ENCODE measurements at regions not wholly inside any gene's neighbourhood (a gene's known extent, or its start where the extent isn't known, plus 50 kb on each side); places are given as distances from the start of the nearest gene placed in this dataset.
"Not testable (repeated sequence)": the region's sequence is repeated elsewhere in the genome, so short reads cannot be mapped to it uniquely, and the experiment has no call there.

DNA sequence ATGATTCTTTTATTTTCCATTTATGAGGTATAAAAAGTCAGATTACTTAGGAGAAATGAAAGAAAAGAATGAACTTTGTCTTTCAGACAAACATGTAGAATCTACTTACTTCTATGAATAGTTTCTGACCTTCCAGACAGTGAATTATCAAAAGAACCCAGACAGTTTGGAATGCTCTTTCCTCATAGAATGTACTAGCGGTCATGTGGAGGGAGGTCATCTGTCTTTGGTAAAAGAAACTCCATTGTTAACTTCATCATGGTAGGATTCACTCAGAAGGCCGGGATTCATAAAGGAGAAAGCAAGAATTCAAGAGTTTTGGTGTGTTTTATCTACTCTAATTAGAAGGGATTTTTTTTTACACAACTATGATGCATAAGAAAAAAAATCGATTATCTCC is 144.8 kb upstream of the ZNF804B start:
- no peak for DNase-seq (ENCODE audit: low spot score)

DNA sequence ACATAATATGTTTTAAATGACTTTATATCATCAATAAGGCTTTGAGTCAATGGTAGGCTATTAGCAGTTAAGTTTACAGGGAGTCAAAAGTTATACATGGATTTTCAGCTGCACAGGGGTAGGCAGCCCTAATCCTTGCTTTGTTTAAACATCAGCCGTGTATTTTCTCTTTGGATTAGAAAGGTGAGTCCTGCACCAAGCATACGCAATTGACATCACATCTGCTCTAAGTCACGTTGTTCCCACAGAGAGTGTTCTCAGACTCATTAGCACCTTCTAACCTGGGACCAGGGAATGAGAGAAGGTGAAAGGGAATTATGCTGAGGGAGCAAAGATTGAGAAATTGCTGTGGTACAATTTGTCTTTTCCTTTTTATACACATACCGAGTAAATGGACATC is 148.6 kb upstream of the ZNF804B start:
- DNase-seq (ENCODE audit: low spot score): no peak

DNA sequence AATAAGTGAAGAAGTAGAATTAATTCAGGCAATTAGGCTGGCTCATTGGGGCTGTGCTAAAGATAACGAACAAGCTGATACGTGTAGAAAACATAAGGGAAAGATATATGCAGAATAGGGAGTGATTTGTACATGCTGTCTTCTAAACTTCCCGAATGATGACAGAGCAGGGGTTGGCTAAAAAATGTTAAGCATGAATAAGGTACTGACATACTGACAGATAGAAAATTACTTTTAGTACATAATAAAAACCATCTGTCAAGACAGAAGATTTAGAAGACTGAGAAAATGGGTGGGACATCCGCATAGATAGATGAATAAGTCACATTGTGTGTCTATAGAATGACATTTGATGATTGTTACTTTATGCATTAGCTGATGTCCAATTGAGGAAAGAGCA is 158.8 kb upstream of the ZNF804B start:
- DNase-seq (ENCODE audit: low spot score): no peak

DNA sequence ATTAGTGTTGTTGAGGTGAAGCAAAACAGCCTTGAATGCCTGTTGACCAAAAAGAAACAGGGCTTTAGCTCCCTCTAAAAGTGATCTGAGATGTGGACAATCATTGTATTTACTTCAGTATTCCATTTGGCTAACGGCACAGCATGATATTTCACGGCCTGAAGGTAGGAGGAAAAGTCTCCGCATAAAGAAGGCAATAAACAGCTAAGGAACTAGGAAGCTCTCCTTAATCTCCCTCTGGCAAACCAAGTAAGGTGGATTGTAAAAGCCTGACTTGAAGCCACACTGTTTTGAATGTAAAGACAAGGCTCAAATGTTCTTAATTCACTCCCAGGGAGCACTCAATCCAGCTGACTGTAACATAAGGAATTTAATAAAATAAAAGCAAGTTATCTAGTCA is 160.0 kb upstream of the ZNF804B start:
- DNase-seq (ENCODE audit: low spot score): no peak

DNA sequence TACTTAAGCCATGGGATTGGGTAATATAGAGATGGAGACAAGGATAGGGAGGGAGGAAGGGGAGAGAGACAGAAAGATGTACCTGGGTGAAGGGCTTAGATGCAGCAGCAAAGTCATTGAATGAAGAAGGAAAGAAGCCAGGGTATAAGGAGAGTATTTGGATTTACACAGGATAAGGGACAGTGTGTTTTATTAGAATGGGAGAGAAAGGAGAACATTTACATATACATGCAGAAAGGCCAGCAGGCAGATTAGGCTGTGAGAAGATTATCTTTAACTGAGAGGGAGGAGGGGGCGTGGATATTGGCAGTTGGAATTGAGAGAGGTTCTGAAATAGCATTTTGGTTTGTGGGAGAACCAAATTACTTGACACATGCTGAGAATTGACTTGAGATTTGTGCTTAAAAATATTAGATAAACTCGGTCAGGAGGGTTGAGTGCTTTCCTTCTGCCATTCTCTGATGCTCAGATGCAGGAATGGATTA is 161.5 kb upstream of the ZNF804B start:
- DNase-seq (ENCODE audit: low spot score): no peak

DNA sequence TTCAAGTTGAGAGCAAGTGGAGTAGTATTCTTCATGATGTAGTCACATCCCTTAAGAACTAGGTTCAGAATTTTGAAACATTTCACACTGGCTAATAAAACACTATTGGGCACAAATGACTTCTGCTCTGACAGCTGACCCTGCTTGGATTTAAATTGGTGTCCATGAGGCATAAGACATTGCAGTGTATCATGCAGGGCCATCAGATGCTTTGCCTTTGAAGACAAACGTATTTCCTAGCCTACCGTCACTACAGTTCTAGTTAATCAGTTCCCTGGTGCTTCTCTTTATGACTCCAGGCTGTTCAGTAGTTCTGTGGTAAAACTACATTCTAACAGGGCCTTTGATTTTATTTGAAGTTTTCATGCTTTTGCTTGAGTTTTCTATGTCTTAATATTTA is 168.5 kb upstream of the ZNF804B start:
- no peak for DNase-seq (ENCODE audit: low spot score)

DNA sequence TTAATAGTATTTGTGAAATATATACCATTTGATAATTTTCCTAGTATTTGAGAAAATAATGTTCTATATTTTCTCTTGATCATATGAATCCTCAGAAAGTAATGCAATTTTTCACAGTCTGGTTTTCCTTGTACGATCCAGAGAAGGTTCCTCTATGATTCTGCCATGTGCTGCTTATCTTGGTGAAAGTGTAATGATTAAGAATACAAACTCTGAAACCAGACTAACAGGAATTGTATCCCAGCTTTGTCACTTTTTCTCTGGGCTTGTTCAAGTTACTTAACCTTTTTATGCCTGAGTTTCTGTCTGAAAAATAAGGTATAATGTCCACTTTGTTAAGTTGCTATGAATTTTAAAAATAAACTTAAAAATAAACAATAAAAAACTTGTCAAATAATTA is 169.6 kb upstream of the ZNF804B start:
- no peak for DNase-seq (ENCODE audit: low spot score)

DNA sequence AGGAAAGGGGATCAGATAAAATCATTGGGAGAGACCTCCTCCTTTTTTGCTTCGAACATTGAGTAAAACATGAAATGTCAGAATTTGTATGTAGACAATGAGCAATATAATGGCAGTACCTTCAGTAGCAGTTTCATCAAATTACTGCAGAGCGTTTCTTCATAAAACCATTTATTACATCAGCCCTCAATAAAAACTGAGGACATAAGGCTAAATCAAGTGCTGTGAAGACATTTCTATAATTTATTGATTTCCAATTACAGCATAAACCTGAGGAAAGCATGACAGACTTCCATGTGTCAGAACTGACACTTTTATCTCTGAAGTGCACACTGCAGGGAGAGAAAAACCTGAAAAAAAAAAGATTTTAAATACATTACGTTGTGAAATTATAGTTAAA is 172.6 kb upstream of the ZNF804B start:
- no peak for DNase-seq (ENCODE audit: low spot score)

DNA sequence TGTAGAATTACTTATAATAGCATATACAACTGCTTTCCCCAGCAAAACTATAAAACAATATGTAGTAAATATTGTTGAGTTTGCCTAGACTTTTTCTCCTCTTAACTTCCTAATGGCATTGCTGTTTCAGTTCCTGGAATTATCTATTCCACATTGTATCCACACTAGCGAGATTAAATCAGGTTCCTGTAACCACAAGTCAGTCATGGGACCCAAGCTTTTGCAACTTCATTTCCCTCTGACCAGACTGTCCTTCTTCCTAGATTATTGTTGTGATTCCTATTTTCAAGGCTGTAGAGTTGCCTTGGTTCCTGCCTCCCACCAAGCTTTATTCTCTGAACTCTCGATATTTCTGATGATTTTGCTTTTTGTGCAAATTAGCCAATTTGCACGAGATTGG is 173.3 kb upstream of the ZNF804B start:
- peak; percentile 11 for DNase-seq (ENCODE audit: low spot score)

DNA sequence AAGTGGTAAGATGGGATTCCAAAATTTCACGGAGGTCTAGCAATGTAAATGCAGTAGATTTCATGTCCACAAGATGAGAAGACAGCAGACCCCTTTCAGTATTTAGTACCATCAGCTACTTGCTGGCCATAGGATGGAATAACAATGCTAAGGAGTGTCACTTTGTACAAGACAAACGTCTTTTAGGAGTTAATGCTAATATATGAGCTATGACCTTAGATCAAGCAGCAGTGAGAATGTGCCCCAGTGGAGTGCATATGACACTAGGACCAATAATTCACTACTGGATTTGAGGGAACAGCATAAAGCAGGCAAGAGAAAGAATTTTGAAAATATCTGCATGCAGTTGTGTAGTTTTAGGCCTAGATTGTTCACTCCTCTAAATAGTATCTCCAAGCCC is 182.8 kb upstream of the ZNF804B start:
- no peak for DNase-seq (ENCODE audit: low spot score)

DNA sequence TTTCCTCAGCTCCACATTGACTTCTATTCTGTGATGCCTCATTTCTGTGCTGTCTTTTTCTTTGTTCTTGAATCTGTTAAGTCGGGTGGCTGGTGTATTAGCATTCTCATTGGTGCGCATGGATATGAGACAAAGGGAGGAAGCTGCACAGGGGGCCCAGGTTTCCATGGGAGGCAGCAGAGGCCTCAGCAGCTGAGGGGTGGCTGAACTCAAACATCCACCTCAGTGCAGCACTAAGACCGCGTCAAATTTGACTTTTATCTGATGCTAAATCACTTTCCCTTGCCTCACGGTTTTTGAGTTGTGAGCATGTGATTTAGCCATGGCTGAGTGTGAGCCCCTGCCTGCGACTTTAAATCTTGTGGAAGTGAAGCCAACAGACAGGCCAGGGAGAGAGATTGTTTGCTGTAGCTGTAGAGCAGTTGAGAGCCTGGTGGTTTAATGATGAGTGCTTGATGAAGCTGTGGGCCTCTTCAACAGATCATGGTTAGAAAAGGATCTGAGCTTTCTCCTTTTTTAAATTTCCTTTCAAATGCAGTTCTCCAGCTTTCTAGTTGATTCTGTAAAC is 193.3 kb upstream of the ZNF804B start:
- no peak for DNase-seq (ENCODE audit: low spot score)

DNA sequence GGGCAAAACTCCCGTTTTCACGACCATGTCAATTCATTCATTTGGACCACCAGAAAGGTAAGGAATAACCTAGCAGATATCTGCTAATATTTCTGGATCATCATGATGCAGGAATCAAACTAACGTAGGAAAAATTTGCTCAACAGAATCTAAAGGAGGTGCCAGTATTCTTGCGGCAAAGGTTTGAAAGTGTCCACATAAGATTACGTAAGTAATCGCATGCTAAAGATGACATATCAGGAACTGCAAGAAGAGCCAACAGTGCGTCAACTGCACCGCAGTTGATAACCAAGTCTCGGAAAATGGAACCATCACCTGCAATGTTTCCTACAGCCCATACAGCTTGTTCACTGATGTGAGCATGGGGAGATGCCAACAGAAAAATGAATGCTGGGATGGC is 194.1 kb upstream of the ZNF804B start:
- DNase-seq (ENCODE audit: low spot score): no peak

DNA sequence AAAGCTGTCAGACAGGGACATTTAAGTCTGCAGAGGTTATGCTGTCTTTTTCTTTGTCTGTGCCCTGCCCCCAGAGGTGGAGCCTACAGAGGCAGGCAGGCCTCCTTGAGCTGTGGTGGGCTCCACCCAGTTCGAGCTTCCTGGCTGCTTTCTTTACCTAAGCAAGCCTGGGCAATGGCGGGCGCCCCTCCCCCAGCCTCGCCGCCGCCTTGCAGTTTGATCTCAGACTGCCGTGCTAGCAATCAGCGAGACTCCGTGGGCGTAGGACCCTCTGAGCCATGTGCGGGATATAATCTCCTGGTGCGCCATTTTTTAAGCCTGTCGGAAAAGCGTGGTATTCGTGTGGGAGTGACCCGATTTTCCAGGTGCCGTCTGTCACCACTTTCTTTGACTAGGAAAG is 203.1 kb upstream of the ZNF804B start:
- not testable (repeated sequence) for DNase-seq (ENCODE audit: low spot score)

DNA sequence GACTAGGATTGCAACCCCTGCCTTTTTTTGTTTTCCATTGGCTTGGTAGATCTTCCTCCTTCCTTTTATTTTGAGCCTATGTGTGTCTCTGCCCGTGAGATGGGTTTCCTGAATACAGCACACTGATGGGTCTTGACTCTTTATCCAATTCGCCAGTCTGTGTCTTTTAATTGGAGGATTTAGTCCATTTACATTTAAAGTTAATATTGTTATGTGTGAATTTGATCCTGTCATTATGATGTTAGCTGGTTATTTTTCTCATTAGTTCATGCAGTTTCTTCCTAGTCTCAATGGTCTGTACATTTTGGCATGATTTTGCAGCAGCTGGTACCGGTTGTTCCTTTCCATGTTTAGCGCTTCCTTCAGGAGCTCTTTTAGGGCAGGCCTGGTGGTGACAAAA is 204.7 kb upstream of the ZNF804B start:
- not testable (repeated sequence) for DNase-seq (ENCODE audit: low spot score)

DNA sequence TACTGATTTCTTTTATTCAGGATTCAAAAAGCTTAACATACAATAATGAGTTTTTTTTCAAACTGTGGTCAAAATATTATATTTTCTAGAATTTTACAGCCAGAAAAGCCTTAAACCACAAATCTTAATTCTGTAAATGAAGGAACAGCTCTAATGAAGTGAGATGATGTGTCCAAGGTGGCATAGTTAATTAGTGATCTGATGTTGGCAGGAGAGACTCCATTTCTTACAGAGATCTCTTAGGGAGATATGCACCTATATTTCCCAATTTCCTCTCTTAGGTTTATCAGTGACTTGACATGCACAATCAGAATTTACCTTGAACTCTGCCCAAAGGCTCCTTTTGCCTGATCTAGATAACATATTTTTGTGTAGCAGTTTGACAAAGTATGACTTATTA is 211.1 kb upstream of the ZNF804B start:
- DNase-seq (ENCODE audit: low spot score): no peak

DNA sequence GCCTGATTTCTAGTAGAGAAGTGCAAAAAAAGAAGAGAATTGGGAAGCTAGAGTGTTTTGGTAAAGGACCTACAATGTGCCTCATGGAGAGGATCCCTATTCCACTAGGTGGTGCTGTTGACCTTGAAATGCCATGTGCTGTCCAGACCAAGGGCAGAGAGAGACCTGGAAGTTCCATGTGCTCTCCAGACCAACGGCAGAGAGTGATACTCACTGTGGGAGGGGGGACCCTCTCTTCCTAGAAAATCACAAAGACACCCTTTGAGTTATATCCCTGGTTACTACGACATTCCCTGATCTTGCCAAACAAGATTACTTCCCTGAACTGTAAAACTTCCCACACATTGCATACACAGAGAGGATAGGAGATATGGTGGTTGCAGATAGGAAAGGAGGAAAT is 212.7 kb upstream of the ZNF804B start:
- peak; percentile 21 for DNase-seq (ENCODE audit: low spot score)

DNA sequence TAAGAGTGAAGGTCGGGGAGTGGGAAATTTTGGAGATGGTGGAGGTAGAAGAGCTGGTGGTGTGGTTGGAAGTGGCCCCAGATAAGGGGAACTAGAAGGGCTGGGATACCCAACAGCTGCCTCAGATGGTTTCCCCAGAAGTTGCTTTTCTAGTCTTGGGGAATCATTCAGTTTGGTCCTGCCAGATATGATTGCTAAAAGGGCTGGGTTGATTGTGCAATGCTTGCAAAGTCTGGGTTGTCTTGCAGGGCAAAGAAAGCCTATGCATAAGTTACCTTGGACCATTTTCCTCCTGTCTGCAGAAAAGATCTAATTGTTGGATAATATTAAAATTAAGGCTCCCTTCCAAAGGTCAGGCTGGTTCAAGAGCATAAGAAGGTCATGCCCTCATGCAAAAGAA is 213.8 kb upstream of the ZNF804B start:
- no peak for DNase-seq (ENCODE audit: low spot score)

DNA sequence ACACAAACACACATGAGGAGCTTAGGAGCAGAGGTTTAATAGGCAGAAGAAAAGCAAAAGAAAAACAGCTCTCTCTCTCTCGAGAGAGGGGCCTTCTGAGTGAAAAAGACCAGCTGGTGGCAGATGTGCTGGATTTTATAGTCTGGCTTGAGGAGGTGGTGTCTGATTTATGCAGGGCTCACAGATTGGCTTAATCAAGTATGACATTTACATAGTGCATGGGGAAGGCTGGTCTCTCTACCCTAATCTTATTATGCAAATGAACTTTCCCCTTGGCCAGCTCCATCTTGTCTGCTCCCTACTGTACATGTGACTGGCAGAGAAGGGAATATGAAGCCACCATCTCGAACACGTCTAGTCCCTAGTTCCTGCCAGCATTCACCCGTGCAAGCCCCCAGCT is 219.5 kb upstream of the ZNF804B start:
- DNase-seq (ENCODE audit: low spot score): no peak

DNA sequence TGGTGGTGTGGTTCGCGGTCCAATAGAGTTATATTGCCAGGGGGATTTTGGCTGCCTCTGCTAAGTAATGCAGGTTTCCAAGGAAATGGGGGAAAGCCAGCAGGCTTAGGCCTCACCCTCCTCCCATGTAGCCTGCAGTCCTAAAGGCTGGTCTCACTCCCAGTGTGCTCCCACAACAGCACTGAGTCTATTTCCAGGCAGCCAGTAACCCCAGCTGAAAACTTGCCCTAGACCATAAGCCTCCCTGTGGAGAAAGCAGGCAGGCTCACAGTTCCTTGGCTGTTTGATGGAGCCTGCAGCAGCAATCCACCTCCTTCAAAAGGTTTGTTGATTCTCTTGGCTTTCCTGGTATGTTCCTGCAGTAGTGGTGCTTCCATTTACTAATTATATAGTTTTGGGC is 220.0 kb upstream of the ZNF804B start:
- no peak for DNase-seq (ENCODE audit: low spot score)

DNA sequence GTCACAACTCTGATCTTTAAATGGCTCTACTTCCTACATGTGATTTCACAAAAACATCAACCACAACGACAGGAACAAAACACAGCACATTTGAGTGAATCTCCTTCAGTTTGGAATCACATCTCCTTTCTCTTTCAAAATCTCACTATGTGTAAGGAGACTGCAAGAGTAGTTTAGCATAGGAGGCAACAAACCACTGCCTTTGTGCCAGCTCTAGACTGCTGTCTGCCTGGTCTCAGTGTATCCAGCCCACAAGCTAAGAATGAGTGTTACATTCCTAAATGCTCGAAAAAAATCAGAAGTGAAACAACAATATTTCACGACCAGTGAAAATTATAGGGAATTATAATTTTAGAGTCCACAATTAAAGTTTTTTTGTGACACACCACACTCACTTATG is 217.0 kb upstream of the STEAP4 start:
- DNase-seq (ENCODE audit: low spot score): no peak

DNA sequence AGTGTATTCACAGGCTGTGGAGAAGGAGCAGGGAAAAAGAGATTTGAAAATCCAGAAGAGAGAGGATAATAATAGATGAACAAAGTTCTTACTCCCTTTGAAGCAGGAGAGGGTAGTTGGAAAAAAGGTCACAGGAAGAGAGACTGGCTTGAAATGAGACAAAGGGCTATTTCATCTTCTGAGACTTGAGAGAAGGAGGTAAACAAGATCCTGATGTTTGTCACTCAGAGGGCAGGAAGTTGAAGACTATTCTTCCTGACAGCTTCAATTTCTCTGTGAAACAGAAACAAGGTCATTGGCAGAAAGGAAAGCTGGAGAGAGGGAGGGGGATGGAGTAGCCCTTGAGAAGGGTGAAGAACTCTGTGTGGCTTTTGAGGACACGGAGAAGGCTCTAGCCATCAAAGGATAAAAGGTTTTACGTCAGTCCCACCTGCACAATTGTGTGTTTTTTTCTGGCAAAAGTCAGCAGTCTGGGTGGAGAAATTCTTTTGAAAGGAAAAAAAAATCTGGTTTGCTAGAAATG is 216.1 kb upstream of the STEAP4 start:
- DNase-seq (ENCODE audit: low spot score): no peak

DNA sequence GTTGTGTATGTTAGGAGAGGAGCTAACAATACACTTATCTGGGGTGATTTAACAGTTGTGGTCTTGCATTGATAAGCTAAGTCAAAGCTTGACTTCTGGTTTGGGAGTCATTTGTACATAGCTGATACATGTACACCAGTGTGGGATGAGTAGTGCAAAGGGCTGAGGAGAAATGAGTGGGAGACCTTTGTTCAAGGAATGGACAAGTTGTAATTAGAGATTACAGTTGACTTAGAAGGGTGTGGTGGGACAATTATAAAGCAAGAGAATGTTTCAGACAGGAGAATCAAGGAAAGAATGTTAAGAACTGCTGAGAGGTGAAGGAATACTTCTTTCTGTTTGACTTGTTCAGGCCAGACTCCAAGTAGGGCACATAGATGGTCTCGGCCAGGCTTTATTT is 209.7 kb upstream of the STEAP4 start:
- no peak for DNase-seq (ENCODE audit: low spot score)

DNA sequence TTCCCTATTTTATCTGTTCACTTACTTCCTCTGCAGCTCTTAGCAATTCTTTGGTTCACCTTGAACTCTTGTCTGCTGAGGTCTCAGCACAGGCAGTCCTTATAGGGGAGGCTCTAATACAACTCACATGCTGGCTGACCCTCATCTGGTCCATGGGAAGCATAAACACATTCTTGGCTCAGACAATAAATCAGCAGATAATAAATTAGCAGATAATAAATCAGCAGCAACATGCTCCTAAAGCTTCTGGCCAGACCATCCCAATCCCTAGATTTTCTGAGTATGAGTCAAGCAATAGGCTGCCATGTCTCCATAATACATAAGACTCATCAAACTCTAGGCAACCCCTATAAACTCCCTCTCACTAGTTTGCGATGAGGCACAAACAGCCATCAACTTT is 208.6 kb upstream of the STEAP4 start:
- no peak for DNase-seq (ENCODE audit: low spot score)

DNA sequence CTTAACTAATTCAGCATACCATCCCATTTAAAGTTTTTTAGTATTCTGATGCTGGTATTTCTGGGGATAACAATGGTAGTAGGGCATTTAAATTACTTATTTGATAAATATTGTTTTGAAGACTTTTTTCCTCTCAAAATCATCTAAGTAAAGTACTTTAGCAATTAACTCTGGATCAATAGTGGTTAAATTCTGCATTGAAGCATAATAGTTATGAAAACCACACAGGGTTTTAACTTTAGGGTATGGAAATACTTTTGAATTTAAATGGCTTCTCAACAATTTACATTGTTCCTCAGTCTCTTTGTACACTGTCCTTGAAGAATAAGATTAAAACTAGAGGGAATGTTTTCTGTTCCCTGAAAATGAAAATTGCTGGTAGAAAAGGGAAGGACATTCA is 202.6 kb upstream of the STEAP4 start:
- no peak for DNase-seq (ENCODE audit: low spot score)

DNA sequence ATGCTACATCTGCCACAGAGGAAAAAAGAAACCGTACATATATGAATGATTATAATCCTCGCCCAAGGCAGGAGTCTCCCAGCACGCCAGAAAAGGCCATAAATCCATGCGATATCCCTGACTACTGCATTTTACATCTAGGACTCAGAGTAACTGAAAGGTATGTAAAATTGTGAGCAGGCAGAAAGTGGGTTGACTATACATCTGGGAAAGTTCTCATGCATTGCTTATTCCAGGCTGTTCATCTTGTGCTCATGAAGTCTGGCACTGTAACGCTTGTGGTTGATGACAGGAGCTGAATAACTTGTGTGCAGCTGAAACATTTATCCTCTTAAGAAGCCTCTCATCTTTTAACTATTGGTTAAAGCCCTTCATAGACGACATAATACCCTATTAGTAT is 193.4 kb upstream of the STEAP4 start:
- no peak for DNase-seq (ENCODE audit: low spot score)

Measured in globus pallidus (tissue), 1 donor.